ENCODE measurements at regions not wholly inside any gene's neighbourhood (a gene's known extent, or its start where the extent isn't known, plus 50 kb on each side); places are given as distances from the start of the nearest gene placed in this dataset.

DNA sequence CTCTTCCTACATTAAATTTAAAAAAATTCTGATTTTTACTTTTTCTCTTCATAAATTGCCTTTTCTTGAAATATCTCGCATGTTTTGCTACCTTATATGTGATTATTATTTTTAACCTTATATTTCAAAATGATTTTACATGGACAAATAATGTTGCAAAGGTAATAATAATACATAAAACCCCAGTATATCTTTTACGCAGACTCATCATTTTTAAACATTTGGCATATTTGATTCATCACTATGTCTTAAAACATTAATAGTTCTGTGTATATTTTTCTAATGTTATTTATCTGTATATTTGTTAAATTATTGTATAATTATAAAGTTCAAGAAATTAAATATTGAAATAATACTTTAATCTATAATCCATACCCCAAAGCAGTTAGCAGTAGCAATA, 350.8 kb downstream of the RPL10L start:
- TF ChIP-seq, protein P1, sequence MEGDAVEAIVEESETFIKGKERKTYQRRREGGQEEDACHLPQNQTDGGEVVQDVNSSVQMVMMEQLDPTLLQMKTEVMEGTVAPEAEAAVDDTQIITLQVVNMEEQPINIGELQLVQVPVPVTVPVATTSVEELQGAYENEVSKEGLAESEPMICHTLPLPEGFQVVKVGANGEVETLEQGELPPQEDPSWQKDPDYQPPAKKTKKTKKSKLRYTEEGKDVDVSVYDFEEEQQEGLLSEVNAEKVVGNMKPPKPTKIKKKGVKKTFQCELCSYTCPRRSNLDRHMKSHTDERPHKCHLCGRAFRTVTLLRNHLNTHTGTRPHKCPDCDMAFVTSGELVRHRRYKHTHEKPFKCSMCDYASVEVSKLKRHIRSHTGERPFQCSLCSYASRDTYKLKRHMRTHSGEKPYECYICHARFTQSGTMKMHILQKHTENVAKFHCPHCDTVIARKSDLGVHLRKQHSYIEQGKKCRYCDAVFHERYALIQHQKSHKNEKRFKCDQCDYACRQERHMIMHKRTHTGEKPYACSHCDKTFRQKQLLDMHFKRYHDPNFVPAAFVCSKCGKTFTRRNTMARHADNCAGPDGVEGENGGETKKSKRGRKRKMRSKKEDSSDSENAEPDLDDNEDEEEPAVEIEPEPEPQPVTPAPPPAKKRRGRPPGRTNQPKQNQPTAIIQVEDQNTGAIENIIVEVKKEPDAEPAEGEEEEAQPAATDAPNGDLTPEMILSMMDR (conservative IDR thresholded peaks at IDR 0.05; ENCODE audit: low read length): no peak
- no peak overlapping the region for H3K4me3 ChIP-seq (ENCODE audit: low read length)
- no peak for DNase-seq (ENCODE audit: low read depth)

DNA sequence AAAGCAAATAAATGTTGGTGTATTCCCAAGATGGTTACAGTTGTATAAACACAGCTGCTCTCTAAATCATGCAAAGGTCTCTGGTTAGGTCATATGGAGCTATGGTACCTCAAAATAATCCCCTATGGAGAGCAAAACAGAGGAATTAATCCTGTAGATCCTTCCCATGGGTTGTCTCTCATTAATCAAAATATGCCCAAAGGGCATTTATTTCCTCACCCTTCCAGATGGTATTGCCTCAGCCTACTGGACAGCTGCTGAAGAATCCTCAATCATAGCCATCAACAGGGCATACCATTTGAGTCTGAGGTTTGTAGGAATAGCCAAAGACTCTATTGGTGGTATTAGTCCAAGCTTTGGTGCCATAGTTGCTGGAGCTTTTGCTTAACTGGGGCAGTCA, 360.9 kb downstream of the RPL10L start:
- TF ChIP-seq, protein P1 (conservative IDR thresholded peaks at IDR 0.05; ENCODE audit: low read length): no peak
- no peak for DNase-seq (ENCODE audit: low read depth)
- H3K4me3 ChIP-seq (ENCODE audit: low read length): no peak overlapping the region

DNA sequence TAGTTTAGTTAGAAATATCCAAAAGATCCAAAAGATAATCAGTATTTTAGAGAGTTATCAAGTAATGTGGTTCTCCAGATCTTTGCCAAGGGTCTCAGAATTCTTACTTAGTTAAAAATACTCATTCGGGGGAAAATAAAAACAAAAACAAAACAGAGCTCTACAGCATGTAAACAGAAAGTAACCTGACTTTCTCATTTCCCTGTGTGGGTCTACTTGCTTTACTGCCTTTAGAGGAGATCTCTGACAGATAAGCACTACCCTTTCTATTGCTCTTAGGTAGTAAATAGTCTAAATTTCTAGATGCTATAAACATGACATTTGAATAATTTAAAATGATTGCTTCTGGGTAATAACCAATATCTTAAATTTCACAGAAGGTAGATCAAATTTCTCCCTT, 371.8 kb downstream of the RPL10L start:
- no peak for DNase-seq (ENCODE audit: low read depth)
- TF ChIP-seq, protein P1 (conservative IDR thresholded peaks at IDR 0.05; ENCODE audit: low read length): no peak
- H3K4me3 ChIP-seq (ENCODE audit: low read length): no peak overlapping the region

DNA sequence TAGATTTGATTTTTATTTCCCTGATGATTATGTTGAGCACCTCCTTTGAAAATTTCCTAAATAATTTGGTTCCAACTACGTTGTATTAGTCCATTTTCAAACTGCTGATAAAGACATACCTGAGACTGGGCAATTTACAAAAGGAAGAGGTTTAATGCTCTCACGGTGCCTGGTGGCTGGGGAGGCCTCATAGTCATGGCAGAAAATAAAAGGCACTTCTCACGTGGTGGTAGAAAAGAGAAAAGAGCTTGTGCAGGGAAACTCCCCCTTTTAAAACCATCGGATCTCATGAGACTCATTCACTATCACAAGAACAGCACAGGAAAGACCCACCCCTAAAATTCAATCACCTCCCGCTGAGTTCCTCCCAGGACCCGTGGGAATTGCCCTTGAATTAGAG, 372.3 kb downstream of the RPL10L start:
- no peak for DNase-seq (ENCODE audit: low read depth)
- no peak overlapping the region for H3K4me3 ChIP-seq (ENCODE audit: low read length)

DNA sequence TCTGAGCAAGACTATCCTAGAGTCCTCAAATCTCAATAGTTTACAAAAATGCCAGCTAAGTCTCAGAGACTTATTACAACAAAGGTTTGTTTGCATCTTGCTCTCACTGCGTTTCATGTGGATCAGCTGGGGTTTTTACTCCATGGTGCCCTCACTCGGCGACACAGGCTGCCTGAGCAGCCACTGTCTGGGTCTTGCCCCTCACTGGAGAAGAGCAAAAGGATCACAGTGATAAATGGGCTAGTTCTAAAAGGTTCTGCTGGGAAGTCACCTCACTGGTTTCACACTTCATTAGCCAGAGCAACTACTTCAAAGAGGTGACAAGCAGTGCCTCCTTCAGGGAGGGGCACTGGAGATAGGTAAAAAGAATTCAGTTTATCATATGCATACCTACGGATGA, 392.0 kb downstream of the RPL10L start:
- TF ChIP-seq, protein P1 (conservative IDR thresholded peaks at IDR 0.05; ENCODE audit: low read length): no peak
- H3K4me3 ChIP-seq (ENCODE audit: low read length): no peak overlapping the region
- DNase-seq (ENCODE audit: low read depth): no peak

More for the DNA sequence above, 372.3 kb downstream of the RPL10L start:
- TF ChIP-seq, protein P1 (conservative IDR thresholded peaks at IDR 0.05; ENCODE audit: low read length): no peak

DNA sequence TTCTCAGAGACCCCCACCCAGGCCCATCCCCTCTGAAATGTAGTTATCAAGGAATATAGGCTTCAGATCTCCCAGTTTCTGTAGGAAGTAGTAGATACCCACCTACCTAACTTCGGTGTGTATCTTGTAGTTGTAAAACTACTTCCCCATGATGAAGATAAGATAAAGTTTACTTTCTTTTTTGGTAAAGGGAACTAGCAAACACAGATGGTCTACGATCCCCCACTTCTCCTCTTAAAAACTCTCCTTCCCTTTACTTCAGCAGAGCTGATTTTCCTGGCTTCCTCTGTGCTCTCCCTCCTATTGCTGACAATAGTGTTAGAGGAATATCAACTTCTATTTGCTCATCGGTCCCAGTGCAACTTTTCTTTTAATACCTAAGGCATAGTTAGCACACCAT, 395.2 kb downstream of the RPL10L start:
- TF ChIP-seq, protein P1 (conservative IDR thresholded peaks at IDR 0.05; ENCODE audit: low read length): no peak
- no peak for DNase-seq (ENCODE audit: low read depth)
- H3K4me3 ChIP-seq (ENCODE audit: low read length): no peak overlapping the region

DNA sequence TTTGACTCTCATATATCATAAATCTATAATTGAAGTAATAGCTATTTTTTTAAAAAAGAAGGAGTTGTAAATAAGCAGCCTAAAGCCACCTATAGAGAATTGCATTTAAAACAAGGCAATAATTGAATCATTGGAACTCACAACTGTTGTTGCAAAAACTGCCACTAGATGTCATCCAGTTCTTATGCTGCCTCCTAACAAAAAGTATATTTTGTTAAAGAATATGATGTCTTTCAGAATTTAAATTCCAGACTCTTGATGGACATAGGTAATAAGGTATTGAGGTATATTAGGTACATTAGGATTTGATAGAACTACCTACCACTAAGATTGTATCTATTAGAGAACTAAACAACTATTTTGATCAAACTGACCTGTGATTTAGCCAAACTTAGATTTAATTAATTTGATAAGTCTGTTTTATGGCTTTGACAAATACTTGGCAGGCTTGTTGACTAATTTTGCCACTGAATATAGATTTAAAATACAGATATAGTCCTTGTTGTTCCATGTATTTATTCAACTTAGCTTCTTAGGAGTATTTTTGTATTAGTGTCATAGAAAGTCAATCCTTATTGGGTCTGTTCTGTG, 401.4 kb downstream of the RPL10L start:
- no peak overlapping the region for H3K4me3 ChIP-seq (ENCODE audit: low read length)
- TF ChIP-seq, protein P1 (conservative IDR thresholded peaks at IDR 0.05; ENCODE audit: low read length): peak; percentile 37
- no peak for DNase-seq (ENCODE audit: low read depth)

Measured in AG10803 (cell line).